ENCODE measurements at regions not wholly inside any gene's neighbourhood (a gene's known extent, or its start where the extent isn't known, plus 50 kb on each side); places are given as distances from the start of the nearest gene placed in this dataset.
A peak's percentile ranks its signal among the peaks of the same experiment; 100 is the strongest.

DNA sequence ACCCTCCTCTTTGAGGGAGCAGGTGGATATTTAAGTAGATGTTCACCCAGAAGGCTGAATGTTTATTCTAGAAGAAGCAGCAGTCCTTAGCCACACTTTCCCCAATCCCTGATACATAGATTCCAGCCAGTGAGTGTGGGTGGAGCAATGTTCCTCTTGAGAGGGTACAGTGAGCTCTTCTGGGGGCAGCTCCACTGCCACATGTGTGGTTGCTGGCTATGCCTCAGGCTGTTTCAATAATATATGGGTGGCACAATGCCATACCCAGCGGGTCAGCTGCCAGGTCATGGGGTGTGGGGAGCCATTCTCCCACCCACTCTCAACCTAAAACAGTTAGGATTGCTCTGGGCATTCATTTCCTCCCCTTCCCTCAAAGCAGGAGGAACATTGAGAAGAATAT lies 61.6 kb upstream of the DAB2 start:
- H3K27me3 ChIP-seq (replicated peaks; ENCODE audit: insufficient read depth, low read depth, low read length, poor library complexity), result no peaks in the 10 kb centered on the region
- no TSS peak for BruUV-seq (replicated peaks)
- H3K4me3 ChIP-seq (ENCODE audit: low read depth, low read length, poor library complexity, severe bottlenecking), result no peak overlapping the region
- H3K27ac ChIP-seq (ENCODE audit: low read depth, low read length, poor library complexity, severe bottlenecking), result no peak overlapping the region
- ChIA-PET POLR2A (ENCODE audit: low non-redundant PET) (no interaction called here), CTCF (no interaction called here)
- DNase-seq (ENCODE audit: low spot score), result no peak
- peaks cover 12% of the 10 kb centered on the region for H3K9me3 ChIP-seq (ENCODE audit: low read depth, low read length, poor library complexity, severe bottlenecking)
- TF ChIP-seq EZH2 (IDR thresholded peaks at IDR 0.05; ENCODE audit: borderline replicate concordance, low read depth, low read length, poor library complexity, severe bottlenecking) (no peak), CTCF (conservative IDR thresholded peaks at IDR 0.05; ENCODE audit: low read depth, low read length) (no peak)
- intact Hi-C loops (cut with micrococcal nuclease; ENCODE audit: unreplicated experiment), result no loop called here
- peaks cover 33% of the 10 kb centered on the region for H3K4me1 ChIP-seq (ENCODE audit: insufficient read depth, low read length, poor library complexity, severe bottlenecking)
- no peaks in the 10 kb centered on the region for H3K36me3 ChIP-seq (ENCODE audit: insufficient read depth, low read length, poor library complexity, severe bottlenecking)

- BruUV-seq (replicated peaks), result no TSS peak
- ChIA-PET POLR2A (ENCODE audit: low non-redundant PET) (no interaction called here), CTCF (no interaction called here)
- Histone ChIP-seq H3K27ac (ENCODE audit: low read depth, low read length, poor library complexity, severe bottlenecking) (no peak overlapping the region), H3K4me3 (ENCODE audit: low read depth, low read length, poor library complexity, severe bottlenecking) (no peak overlapping the region), H3K36me3 (ENCODE audit: insufficient read depth, low read length, poor library complexity, severe bottlenecking) (no peaks in the 10 kb centered on the region), H3K9me3 (ENCODE audit: low read depth, low read length, poor library complexity, severe bottlenecking) (peaks cover under 1% of the 10 kb centered on the region), H3K4me1 (ENCODE audit: insufficient read depth, low read length, poor library complexity, severe bottlenecking) (peaks cover 33% of the 10 kb centered on the region), H3K27me3 (replicated peaks; ENCODE audit: insufficient read depth, low read depth, low read length, poor library complexity) (no peaks in the 10 kb centered on the region)
- DNase-seq (ENCODE audit: low spot score), result peak; percentile 49
- intact Hi-C loops (cut with micrococcal nuclease; ENCODE audit: unreplicated experiment), result no loop called here
- TF ChIP-seq CTCF (conservative IDR thresholded peaks at IDR 0.05; ENCODE audit: low read depth, low read length) (no peak), EZH2 (IDR thresholded peaks at IDR 0.05; ENCODE audit: borderline replicate concordance, low read depth, low read length, poor library complexity, severe bottlenecking) (no peak)
These were observed 60.3 kb upstream of the DAB2 start for GRCh38 chr5:39485079-39485478.

GRCh38 chr5:39484673-39485072 lies 59.9 kb upstream of the DAB2 start:
- no peak overlapping the region for H3K27ac ChIP-seq (ENCODE audit: low read depth, low read length, poor library complexity, severe bottlenecking)
- POLR2A ChIA-PET (ENCODE audit: low non-redundant PET), result no interaction called here
- H3K9me3 ChIP-seq (ENCODE audit: low read depth, low read length, poor library complexity, severe bottlenecking), result no peaks in the 10 kb centered on the region
- H3K36me3 ChIP-seq (ENCODE audit: insufficient read depth, low read length, poor library complexity, severe bottlenecking), result no peaks in the 10 kb centered on the region
- intact Hi-C loops (cut with micrococcal nuclease; ENCODE audit: unreplicated experiment), result no loop called here
- H3K27me3 ChIP-seq (replicated peaks; ENCODE audit: insufficient read depth, low read depth, low read length, poor library complexity), result no peaks in the 10 kb centered on the region
- CTCF ChIA-PET, result no interaction called here
- H3K4me1 ChIP-seq (ENCODE audit: insufficient read depth, low read length, poor library complexity, severe bottlenecking), result peaks cover 33% of the 10 kb centered on the region
- no peak overlapping the region for H3K4me3 ChIP-seq (ENCODE audit: low read depth, low read length, poor library complexity, severe bottlenecking)
- TF ChIP-seq EZH2 (IDR thresholded peaks at IDR 0.05; ENCODE audit: borderline replicate concordance, low read depth, low read length, poor library complexity, severe bottlenecking), result no peak
- no peak for TF ChIP-seq CTCF (conservative IDR thresholded peaks at IDR 0.05; ENCODE audit: low read depth, low read length)
- no peak for DNase-seq (ENCODE audit: low spot score)
- no TSS peak for BruUV-seq (replicated peaks)

Data from A673 (cell line).